ENCODE measurements at regions not wholly inside any gene's neighbourhood (a gene's known extent, or its start where the extent isn't known, plus 50 kb on each side); places are given as distances from the start of the nearest gene placed in this dataset.
"Not testable (repeated sequence)": the region's sequence is repeated elsewhere in the genome, so short reads cannot be mapped to it uniquely, and the experiment has no call there.

GRCh38 chr1:190809312-190809711 lies 331.6 kb upstream of the BRINP3 start:
- H3K4me3 ChIP-seq (ENCODE audit: extremely low read depth, insufficient read depth, low read length, poor library complexity, severe bottlenecking) = no peak overlapping the region
- no peaks in the 10 kb centered on the region for H3K36me3 ChIP-seq (ENCODE audit: control insufficient read depth, insufficient read depth, low read length)
- no peaks in the 10 kb centered on the region for H3K4me1 ChIP-seq (ENCODE audit: control insufficient read depth, insufficient read depth, low read length, poor library complexity, severe bottlenecking)
- WGBS, 2 experiments (ENCODE audit: insufficient coverage in 2 of 2) = 75 to 93% methylated on average over 1 to 3 of the region's 3 CpGs
- no peaks in the 10 kb centered on the region for H3K9me3 ChIP-seq (ENCODE audit: control insufficient read depth, low read length)
- no peak overlapping the region for H3K27ac ChIP-seq (ENCODE audit: low read depth, low read length, severe bottlenecking)

- 92% methylated on average over 2 of the region's 2 CpGs; no CpG with 5 or more reads in 1 of the 2 experiments for WGBS, 2 experiments (ENCODE audit: insufficient coverage in 2 of 2)
Observed at GRCh38 chr1:190812996-190813395, 335.3 kb upstream of the BRINP3 start.

GRCh38 chr1:190832511-190832910 lies 354.8 kb upstream of the BRINP3 start:
- no peak overlapping the region for H3K27ac ChIP-seq (ENCODE audit: low read depth, low read length, severe bottlenecking)
- H3K4me1 ChIP-seq (ENCODE audit: control insufficient read depth, insufficient read depth, low read length, poor library complexity, severe bottlenecking) = no peaks in the 10 kb centered on the region
- no peaks in the 10 kb centered on the region for H3K36me3 ChIP-seq (ENCODE audit: control insufficient read depth, insufficient read depth, low read length)
- no peaks in the 10 kb centered on the region for H3K9me3 ChIP-seq (ENCODE audit: control insufficient read depth, low read length)
- no peak overlapping the region for H3K4me3 ChIP-seq (ENCODE audit: extremely low read depth, insufficient read depth, low read length, poor library complexity, severe bottlenecking)

More at GRCh38 chr1:190812996-190813395, 335.3 kb upstream of the BRINP3 start:
- Histone ChIP-seq H3K4me3 (ENCODE audit: extremely low read depth, insufficient read depth, low read length, poor library complexity, severe bottlenecking) (no peak overlapping the region), H3K36me3 (ENCODE audit: control insufficient read depth, insufficient read depth, low read length) (no peaks in the 10 kb centered on the region), H3K27ac (ENCODE audit: low read depth, low read length, severe bottlenecking) (no peak overlapping the region), H3K9me3 (ENCODE audit: control insufficient read depth, low read length) (no peaks in the 10 kb centered on the region), H3K4me1 (ENCODE audit: control insufficient read depth, insufficient read depth, low read length, poor library complexity, severe bottlenecking) (no peaks in the 10 kb centered on the region)

- no peak overlapping the region for H3K4me3 ChIP-seq (ENCODE audit: extremely low read depth, insufficient read depth, low read length, poor library complexity, severe bottlenecking)
- no peak overlapping the region for H3K27ac ChIP-seq (ENCODE audit: low read depth, low read length, severe bottlenecking)
- H3K9me3 ChIP-seq (ENCODE audit: control insufficient read depth, low read length) = no peaks in the 10 kb centered on the region
- no peaks in the 10 kb centered on the region for H3K4me1 ChIP-seq (ENCODE audit: control insufficient read depth, insufficient read depth, low read length, poor library complexity, severe bottlenecking)
- H3K36me3 ChIP-seq (ENCODE audit: control insufficient read depth, insufficient read depth, low read length) = no peaks in the 10 kb centered on the region
- WGBS, 2 experiments (ENCODE audit: insufficient coverage in 2 of 2) = 80 to 100% methylated on average over 1 to 2 of the region's 4 CpGs
Observed at GRCh38 chr1:190835658-190836057, 358.0 kb upstream of the BRINP3 start.

- not testable (repeated sequence) for H3K9me3 ChIP-seq (ENCODE audit: control insufficient read depth, low read length); H3K4me1 ChIP-seq (ENCODE audit: control insufficient read depth, insufficient read depth, low read length, poor library complexity, severe bottlenecking); H3K4me3 ChIP-seq (ENCODE audit: extremely low read depth, insufficient read depth, low read length, poor library complexity, severe bottlenecking); H3K27ac ChIP-seq (ENCODE audit: low read depth, low read length, severe bottlenecking); H3K36me3 ChIP-seq (ENCODE audit: control insufficient read depth, insufficient read depth, low read length)
- 85 to 95% methylated on average over 13 to 20 of the region's 21 CpGs for WGBS, 2 experiments (ENCODE audit: insufficient coverage in 2 of 2)
Observed at GRCh38 chr1:190837200-190837599, 359.5 kb upstream of the BRINP3 start.

GRCh38 chr1:190837888-190838287 lies 360.2 kb upstream of the BRINP3 start:
- 65 to 70% methylated on average over 2 of the region's 3 CpGs for WGBS, 2 experiments (ENCODE audit: insufficient coverage in 2 of 2)
- H3K27ac ChIP-seq (ENCODE audit: low read depth, low read length, severe bottlenecking) = no peak overlapping the region
- no peaks in the 10 kb centered on the region for H3K36me3 ChIP-seq (ENCODE audit: control insufficient read depth, insufficient read depth, low read length)
- H3K9me3 ChIP-seq (ENCODE audit: control insufficient read depth, low read length) = no peaks in the 10 kb centered on the region
- H3K4me1 ChIP-seq (ENCODE audit: control insufficient read depth, insufficient read depth, low read length, poor library complexity, severe bottlenecking) = no peaks in the 10 kb centered on the region
- no peak overlapping the region for H3K4me3 ChIP-seq (ENCODE audit: extremely low read depth, insufficient read depth, low read length, poor library complexity, severe bottlenecking)

- Histone ChIP-seq H3K9me3 (ENCODE audit: control insufficient read depth, low read length) (no peaks in the 10 kb centered on the region), H3K27ac (ENCODE audit: low read depth, low read length, severe bottlenecking) (no peak overlapping the region), H3K4me1 (ENCODE audit: control insufficient read depth, insufficient read depth, low read length, poor library complexity, severe bottlenecking) (no peaks in the 10 kb centered on the region), H3K36me3 (ENCODE audit: control insufficient read depth, insufficient read depth, low read length) (no peaks in the 10 kb centered on the region), H3K4me3 (ENCODE audit: extremely low read depth, insufficient read depth, low read length, poor library complexity, severe bottlenecking) (no peak overlapping the region)
- 92 to 100% methylated on average over 1 to 2 of the region's 4 CpGs for WGBS, 2 experiments (ENCODE audit: insufficient coverage in 2 of 2)
Observed at GRCh38 chr1:190847166-190847565, 369.5 kb upstream of the BRINP3 start.

- no peaks in the 10 kb centered on the region for H3K9me3 ChIP-seq (ENCODE audit: control insufficient read depth, low read length)
- no peaks in the 10 kb centered on the region for H3K36me3 ChIP-seq (ENCODE audit: control insufficient read depth, insufficient read depth, low read length)
- no peak overlapping the region for H3K27ac ChIP-seq (ENCODE audit: low read depth, low read length, severe bottlenecking)
- 75 to 84% methylated on average over 3 of the region's 4 CpGs for WGBS, 2 experiments (ENCODE audit: insufficient coverage in 2 of 2)
- no peaks in the 10 kb centered on the region for H3K4me1 ChIP-seq (ENCODE audit: control insufficient read depth, insufficient read depth, low read length, poor library complexity, severe bottlenecking)
- no peak overlapping the region for H3K4me3 ChIP-seq (ENCODE audit: extremely low read depth, insufficient read depth, low read length, poor library complexity, severe bottlenecking)
Observed at GRCh38 chr1:190849346-190849745, 371.7 kb upstream of the BRINP3 start.

GRCh38 chr1:190852611-190853010 lies 374.9 kb upstream of the BRINP3 start:
- Histone ChIP-seq H3K9me3 (ENCODE audit: control insufficient read depth, low read length) (no peaks in the 10 kb centered on the region), H3K27ac (ENCODE audit: low read depth, low read length, severe bottlenecking) (no peak overlapping the region), H3K4me3 (ENCODE audit: extremely low read depth, insufficient read depth, low read length, poor library complexity, severe bottlenecking) (no peak overlapping the region), H3K4me1 (ENCODE audit: control insufficient read depth, insufficient read depth, low read length, poor library complexity, severe bottlenecking) (no peaks in the 10 kb centered on the region), H3K36me3 (ENCODE audit: control insufficient read depth, insufficient read depth, low read length) (no peaks in the 10 kb centered on the region)
- WGBS, 2 experiments (ENCODE audit: insufficient coverage in 2 of 2) = 100% methylated on average over 1 of the region's 2 CpGs; no CpG with 5 or more reads in 1 of the 2 experiments

- H3K27ac ChIP-seq (ENCODE audit: low read depth, low read length, severe bottlenecking) = no peak overlapping the region
- 90 to 100% methylated on average over 1 to 2 of the region's 2 CpGs for WGBS, 2 experiments (ENCODE audit: insufficient coverage in 2 of 2)
- H3K9me3 ChIP-seq (ENCODE audit: control insufficient read depth, low read length) = no peaks in the 10 kb centered on the region
- no peak overlapping the region for H3K4me3 ChIP-seq (ENCODE audit: extremely low read depth, insufficient read depth, low read length, poor library complexity, severe bottlenecking)
- no peaks in the 10 kb centered on the region for H3K36me3 ChIP-seq (ENCODE audit: control insufficient read depth, insufficient read depth, low read length)
- H3K4me1 ChIP-seq (ENCODE audit: control insufficient read depth, insufficient read depth, low read length, poor library complexity, severe bottlenecking) = no peaks in the 10 kb centered on the region
Observed at GRCh38 chr1:190858140-190858539, 380.5 kb upstream of the BRINP3 start.

GRCh38 chr1:190864013-190864641 lies 386.5 kb upstream of the BRINP3 start:
- H3K27ac ChIP-seq (ENCODE audit: low read depth, low read length, severe bottlenecking) = no peak overlapping the region
- WGBS, 2 experiments (ENCODE audit: insufficient coverage in 2 of 2) = 63 to 67% methylated on average over 2 of the region's 3 CpGs
- H3K36me3 ChIP-seq (ENCODE audit: control insufficient read depth, insufficient read depth, low read length) = no peaks in the 10 kb centered on the region
- H3K4me1 ChIP-seq (ENCODE audit: control insufficient read depth, insufficient read depth, low read length, poor library complexity, severe bottlenecking) = no peaks in the 10 kb centered on the region
- H3K4me3 ChIP-seq (ENCODE audit: extremely low read depth, insufficient read depth, low read length, poor library complexity, severe bottlenecking) = no peak overlapping the region
- no peaks in the 10 kb centered on the region for H3K9me3 ChIP-seq (ENCODE audit: control insufficient read depth, low read length)
